ENCODE measurements at regions not wholly inside any gene's neighbourhood (a gene's known extent, or its start where the extent isn't known, plus 50 kb on each side); places are given as distances from the start of the nearest gene placed in this dataset.

DNA sequence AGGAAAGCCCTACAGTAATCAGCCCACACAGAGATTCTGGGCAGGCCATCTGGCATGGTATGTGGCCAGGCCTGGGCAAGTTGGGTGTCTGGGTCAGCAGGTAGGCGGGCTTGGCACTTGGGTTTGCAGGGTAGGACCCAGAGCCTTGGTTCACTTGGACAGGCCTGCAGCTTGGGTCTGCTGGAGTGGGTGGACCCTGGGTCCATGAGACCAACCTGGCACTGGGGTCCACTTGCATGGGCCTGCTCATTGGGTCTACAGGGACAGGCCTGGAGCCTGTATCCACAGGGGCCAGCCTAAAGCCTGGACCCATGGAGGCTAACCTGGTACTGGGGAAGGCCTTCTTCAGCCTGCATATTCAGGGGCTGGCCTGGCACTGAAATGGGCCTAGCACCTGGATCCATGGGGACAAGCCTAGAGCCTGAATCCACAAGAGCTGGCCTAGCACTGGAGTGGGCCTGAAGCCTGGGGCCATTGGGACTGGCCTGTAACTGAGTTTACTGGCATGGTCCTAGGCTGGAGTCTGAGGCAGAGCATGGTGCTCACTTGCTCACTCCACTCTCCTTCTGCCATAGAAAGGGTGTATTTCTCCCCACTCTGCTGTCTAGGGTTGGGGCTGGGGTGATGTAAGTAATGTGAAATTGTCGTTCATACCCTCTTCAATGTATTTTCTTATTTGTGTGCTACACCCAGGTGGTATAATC is 315.0 kb downstream of the AHR start:
- TF ChIP-seq, protein P1, sequence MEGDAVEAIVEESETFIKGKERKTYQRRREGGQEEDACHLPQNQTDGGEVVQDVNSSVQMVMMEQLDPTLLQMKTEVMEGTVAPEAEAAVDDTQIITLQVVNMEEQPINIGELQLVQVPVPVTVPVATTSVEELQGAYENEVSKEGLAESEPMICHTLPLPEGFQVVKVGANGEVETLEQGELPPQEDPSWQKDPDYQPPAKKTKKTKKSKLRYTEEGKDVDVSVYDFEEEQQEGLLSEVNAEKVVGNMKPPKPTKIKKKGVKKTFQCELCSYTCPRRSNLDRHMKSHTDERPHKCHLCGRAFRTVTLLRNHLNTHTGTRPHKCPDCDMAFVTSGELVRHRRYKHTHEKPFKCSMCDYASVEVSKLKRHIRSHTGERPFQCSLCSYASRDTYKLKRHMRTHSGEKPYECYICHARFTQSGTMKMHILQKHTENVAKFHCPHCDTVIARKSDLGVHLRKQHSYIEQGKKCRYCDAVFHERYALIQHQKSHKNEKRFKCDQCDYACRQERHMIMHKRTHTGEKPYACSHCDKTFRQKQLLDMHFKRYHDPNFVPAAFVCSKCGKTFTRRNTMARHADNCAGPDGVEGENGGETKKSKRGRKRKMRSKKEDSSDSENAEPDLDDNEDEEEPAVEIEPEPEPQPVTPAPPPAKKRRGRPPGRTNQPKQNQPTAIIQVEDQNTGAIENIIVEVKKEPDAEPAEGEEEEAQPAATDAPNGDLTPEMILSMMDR (IDR thresholded peaks at IDR 0.05), result no peak
- TF ChIP-seq POLR2AphosphoS5 (IDR thresholded peaks at IDR 0.05; ENCODE audit: low read depth, low read length) (no peak), SIN3A (IDR thresholded peaks at IDR 0.05; ENCODE audit: borderline replicate concordance, insufficient read depth, low read depth, low read length) (no peak)
- TF ChIP-seq, protein P2, sequence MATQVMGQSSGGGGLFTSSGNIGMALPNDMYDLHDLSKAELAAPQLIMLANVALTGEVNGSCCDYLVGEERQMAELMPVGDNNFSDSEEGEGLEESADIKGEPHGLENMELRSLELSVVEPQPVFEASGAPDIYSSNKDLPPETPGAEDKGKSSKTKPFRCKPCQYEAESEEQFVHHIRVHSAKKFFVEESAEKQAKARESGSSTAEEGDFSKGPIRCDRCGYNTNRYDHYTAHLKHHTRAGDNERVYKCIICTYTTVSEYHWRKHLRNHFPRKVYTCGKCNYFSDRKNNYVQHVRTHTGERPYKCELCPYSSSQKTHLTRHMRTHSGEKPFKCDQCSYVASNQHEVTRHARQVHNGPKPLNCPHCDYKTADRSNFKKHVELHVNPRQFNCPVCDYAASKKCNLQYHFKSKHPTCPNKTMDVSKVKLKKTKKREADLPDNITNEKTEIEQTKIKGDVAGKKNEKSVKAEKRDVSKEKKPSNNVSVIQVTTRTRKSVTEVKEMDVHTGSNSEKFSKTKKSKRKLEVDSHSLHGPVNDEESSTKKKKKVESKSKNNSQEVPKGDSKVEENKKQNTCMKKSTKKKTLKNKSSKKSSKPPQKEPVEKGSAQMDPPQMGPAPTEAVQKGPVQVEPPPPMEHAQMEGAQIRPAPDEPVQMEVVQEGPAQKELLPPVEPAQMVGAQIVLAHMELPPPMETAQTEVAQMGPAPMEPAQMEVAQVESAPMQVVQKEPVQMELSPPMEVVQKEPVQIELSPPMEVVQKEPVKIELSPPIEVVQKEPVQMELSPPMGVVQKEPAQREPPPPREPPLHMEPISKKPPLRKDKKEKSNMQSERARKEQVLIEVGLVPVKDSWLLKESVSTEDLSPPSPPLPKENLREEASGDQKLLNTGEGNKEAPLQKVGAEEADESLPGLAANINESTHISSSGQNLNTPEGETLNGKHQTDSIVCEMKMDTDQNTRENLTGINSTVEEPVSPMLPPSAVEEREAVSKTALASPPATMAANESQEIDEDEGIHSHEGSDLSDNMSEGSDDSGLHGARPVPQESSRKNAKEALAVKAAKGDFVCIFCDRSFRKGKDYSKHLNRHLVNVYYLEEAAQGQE (IDR thresholded peaks at IDR 0.05; ENCODE audit: insufficient read depth in 1 of 2, low read depth in 2 of 2, low read length in 1 of 2), result no peak
